ENCODE measurements at regions not wholly inside any gene's neighbourhood (a gene's known extent, or its start where the extent isn't known, plus 50 kb on each side); places are given as distances from the start of the nearest gene placed in this dataset.

DNA sequence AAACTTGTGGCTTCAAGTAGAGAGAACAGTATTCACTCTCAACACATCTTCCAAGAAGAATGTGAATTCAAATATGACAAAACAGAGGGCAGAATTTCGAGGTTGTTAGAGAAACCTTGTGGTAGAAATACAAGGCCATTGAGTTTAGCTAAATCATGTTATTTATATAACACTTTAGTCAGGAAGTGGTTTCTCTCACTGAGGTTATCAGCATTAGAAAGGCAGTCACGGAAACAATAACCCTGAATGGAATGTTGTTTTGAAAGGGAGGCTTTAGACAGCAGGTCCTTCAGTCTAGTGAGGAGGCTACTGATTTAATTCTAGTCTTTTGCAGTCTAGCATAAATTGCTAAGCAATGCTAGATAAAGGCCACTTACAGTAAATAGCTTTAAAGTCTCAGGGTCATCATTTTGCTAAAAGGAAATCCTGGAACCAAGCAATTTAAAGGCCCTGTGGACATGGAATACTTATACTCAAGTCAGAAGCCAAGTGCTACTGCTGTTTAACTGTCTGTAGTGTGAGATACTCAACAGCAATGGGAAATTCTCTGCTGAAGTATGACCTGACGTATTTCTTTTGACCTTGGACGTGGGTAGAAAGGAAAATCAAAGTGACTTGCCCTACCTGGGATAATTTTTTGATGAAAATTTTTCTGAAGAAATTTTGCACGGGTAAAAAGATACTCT lies 89.0 kb upstream of the CHODL start:
- Mint-ChIP-seq H3K4me3 (no peak overlapping the region), H3K27me3 (ENCODE audit: low read depth) (no peaks in the 10 kb centered on the region), H3K9me3 (peaks cover 4% of the 10 kb centered on the region), H3K4me1 (peaks cover 2% of the 10 kb centered on the region), H3K36me3 (no peaks in the 10 kb centered on the region), H3K27ac (no peak overlapping the region)
- no peak for DNase-seq (ENCODE audit: low spot score in 2 of 2, unreplicated experiment in 2 of 2)
- no peak for TF ChIP-seq CTCF (IDR thresholded peaks at IDR 0.05; ENCODE audit: unreplicated experiment)

DNA sequence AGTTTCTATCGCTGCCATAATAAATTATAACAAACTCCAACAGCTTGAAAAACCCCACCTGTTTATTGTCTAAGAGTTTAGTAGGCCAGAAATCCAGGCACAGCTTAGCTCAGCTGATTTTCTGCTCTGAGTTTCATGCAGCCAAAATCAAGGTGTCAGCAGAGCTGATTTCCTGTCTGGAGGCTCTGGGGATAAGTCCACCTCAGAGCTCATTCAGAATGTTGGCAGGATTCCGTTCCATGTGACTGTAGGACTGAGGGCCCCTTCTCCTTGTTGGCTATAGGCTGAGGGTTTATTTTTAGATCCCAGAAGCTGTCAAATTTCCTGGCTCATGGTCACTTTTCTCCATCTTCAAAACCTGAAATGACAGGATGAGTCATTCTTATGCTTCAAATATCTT lies 91.6 kb upstream of the CHODL start:
- no peaks in the 10 kb centered on the region for H3K27me3 Mint-ChIP-seq (ENCODE audit: low read depth)
- no peaks in the 10 kb centered on the region for H3K9me3 Mint-ChIP-seq

DNA sequence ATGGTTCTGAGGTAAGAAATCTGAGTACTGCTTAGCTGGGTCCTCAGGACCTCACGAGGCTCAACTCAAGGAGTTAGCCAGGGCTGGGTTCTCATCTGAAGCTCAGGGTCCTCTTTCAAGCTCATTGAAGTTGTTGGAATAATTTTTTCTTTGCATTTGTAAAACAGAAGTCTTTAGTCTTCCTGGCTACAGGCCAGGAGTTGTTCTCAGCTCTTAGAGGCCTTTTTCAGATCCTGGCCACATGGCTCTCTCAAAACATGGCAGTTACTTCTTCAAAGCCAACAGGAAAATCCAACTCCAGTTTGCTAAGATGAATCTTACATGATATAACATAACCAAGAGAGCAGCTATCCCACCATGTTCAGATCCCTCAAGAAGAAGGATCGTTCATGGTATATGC lies 92.3 kb upstream of the CHODL start:
- Mint-ChIP-seq H3K27ac (no peak overlapping the region), H3K4me1 (peaks cover 8% of the 10 kb centered on the region), H3K36me3 (no peaks in the 10 kb centered on the region), H3K4me3 (no peak overlapping the region), H3K27me3 (ENCODE audit: low read depth) (no peaks in the 10 kb centered on the region), H3K9me3 (no peaks in the 10 kb centered on the region)
- DNase-seq (ENCODE audit: low spot score in 2 of 2, unreplicated experiment in 2 of 2), result no peak
- no peak for TF ChIP-seq CTCF (IDR thresholded peaks at IDR 0.05; ENCODE audit: unreplicated experiment)

More for the DNA sequence above, 91.6 kb upstream of the CHODL start:
- DNase-seq (ENCODE audit: low spot score in 2 of 2, unreplicated experiment in 2 of 2), result no peak
- TF ChIP-seq CTCF (IDR thresholded peaks at IDR 0.05; ENCODE audit: unreplicated experiment), result no peak
- Mint-ChIP-seq H3K4me1 (peaks cover 2% of the 10 kb centered on the region), H3K36me3 (no peaks in the 10 kb centered on the region), H3K27ac (no peak overlapping the region), H3K4me3 (no peak overlapping the region)

DNA sequence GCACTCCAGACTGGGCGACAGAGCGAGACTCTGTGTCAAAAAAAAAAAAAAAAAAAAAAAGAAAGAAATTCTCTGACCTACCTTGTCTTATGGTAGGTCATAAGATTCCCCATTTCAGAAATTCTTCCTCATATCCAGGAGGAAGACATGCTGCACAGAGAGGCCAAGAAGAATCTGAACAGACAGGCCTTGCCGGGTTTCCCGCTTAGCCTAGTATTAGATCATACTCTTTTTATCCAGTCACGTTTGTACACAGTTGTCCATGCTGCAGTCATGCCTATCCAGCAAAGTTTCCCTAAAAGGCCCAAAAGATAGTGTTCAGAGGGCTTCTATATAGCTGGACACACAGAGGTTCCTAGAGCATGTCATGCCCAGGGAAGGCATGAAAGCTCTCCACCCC lies 93.6 kb upstream of the CHODL start:
- H3K4me3 Mint-ChIP-seq, result no peak overlapping the region
- H3K9me3 Mint-ChIP-seq, result no peaks in the 10 kb centered on the region
- no peak overlapping the region for H3K27ac Mint-ChIP-seq
- no peaks in the 10 kb centered on the region for H3K27me3 Mint-ChIP-seq (ENCODE audit: low read depth)
- no peak for TF ChIP-seq CTCF (IDR thresholded peaks at IDR 0.05; ENCODE audit: unreplicated experiment)
- H3K4me1 Mint-ChIP-seq, result peaks cover 11% of the 10 kb centered on the region
- no peak for DNase-seq (ENCODE audit: low spot score in 2 of 2, unreplicated experiment in 2 of 2)
- no peaks in the 10 kb centered on the region for H3K36me3 Mint-ChIP-seq

DNA sequence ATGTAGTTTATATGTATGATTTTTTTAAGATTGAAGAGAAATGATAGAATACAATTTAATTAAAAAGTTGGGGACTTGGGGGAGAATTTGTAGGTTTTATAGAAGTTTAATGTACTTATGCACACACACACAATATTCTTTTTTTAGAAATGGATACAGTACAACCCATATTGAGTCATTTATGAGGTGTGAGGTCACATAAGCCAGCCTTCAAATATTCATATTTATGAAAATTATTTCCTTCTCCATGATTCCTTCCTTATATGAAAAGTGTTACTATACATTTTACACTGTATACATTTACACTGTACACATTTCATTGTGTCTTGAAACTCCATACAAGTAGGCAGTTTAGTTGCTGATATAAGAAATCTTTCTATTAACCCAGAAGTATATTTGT lies 96.2 kb upstream of the CHODL start:
- no peaks in the 10 kb centered on the region for H3K36me3 Mint-ChIP-seq
- no peak overlapping the region for H3K4me3 Mint-ChIP-seq
- H3K9me3 Mint-ChIP-seq, result no peaks in the 10 kb centered on the region
- no peak for DNase-seq (ENCODE audit: low spot score in 2 of 2, unreplicated experiment in 2 of 2)
- TF ChIP-seq CTCF (IDR thresholded peaks at IDR 0.05; ENCODE audit: unreplicated experiment), result no peak
- peaks cover 8% of the 10 kb centered on the region for H3K4me1 Mint-ChIP-seq
- no peak overlapping the region for H3K27ac Mint-ChIP-seq
- no peaks in the 10 kb centered on the region for H3K27me3 Mint-ChIP-seq (ENCODE audit: low read depth)

GRCh38 chr21:18147678-18148077 lies 97.0 kb upstream of the CHODL start:
- Mint-ChIP-seq H3K36me3 (no peaks in the 10 kb centered on the region), H3K27ac (no peak overlapping the region), H3K4me3 (no peak overlapping the region), H3K4me1 (peaks cover 8% of the 10 kb centered on the region), H3K9me3 (no peaks in the 10 kb centered on the region), H3K27me3 (ENCODE audit: low read depth) (no peaks in the 10 kb centered on the region)
- TF ChIP-seq CTCF (IDR thresholded peaks at IDR 0.05; ENCODE audit: unreplicated experiment), result no peak
- no peak for DNase-seq (ENCODE audit: low spot score in 2 of 2, unreplicated experiment in 2 of 2)

All from mesothelial cell of epicardium (in vitro differentiated cells).